HEK293 (cell line): ENCODE measurements at regions not wholly inside any gene's neighbourhood (a gene's known extent, or its start where the extent isn't known, plus 50 kb on each side); places are given as distances from the start of the nearest gene placed in this dataset.

Experiments used
- CTCF ChIA-PET: fragments of 350-600 bp; formaldehyde crosslinking; extraction: SDS; loops from one replicate; lab custom pipeline; 2021; ENCODE audit warnings: antibody characterized with exemption; lab: Yijun Ruan, JAX
- POLR2A ChIA-PET: fragments of 300-600 bp; formaldehyde crosslinking; extraction: SDS; loops from one replicate; lab custom pipeline; 2020; ENCODE audit warnings: antibody characterized with exemption, inconsistent platforms; lab: Yijun Ruan, JAX
- H3K27ac ChIP-seq: fragments of 200-500 bp; sonication (Bioruptor generic); 2 replicates; pipeline ENCODE4 v1.5.1; 2014; ENCODE audit warnings: low read depth, low read length, control low read depth, inconsistent platforms; ENCODE audit errors: extremely low read depth
- H3K36me3 ChIP-seq, 2 experiments: fragments of 200-500 bp in 1 of 2; sonication (Bioruptor generic) in 1 of 2; 1 replicate in 1 of 2; 2 replicates in 1 of 2; pipeline ENCODE4 v1.5.1; 2014 to 2017; ENCODE audit warnings: inconsistent platforms in 2 of 2, low read length in 2 of 2; ENCODE audit not compliant: control insufficient read depth in 2 of 2, insufficient read depth in 1 of 2
- H3K4me1 ChIP-seq: fragments of 200-500 bp; sonication (Bioruptor generic); 2 replicates; pipeline ENCODE4 v1.5.1; 2014; ENCODE audit warnings: mild to moderate bottlenecking, low read length, inconsistent platforms; ENCODE audit not compliant: control insufficient read depth, insufficient read depth
- H3K4me3 ChIP-seq: 2 replicates; pipeline ENCODE4 v1.5.1; 2011; ENCODE audit warnings: low read depth, mild to moderate bottlenecking, control low read depth, low read length, moderate library complexity
- H3K9me3 ChIP-seq: fragments of 200-500 bp; sonication (Bioruptor generic); 2 replicates; pipeline ENCODE4 v1.5.1; 2014; ENCODE audit warnings: low read depth, low read length, inconsistent platforms; ENCODE audit not compliant: control insufficient read depth, insufficient read depth
- ATF2 ChIP-seq: fragments of 450-650 bp; formaldehyde crosslinking; IDR thresholded peaks from 2 replicates; pipeline ENCODE4 v1.5.1; 2016; ENCODE audit warnings: missing biosample characterization, missing genetic modification characterization, low read depth
- FEZF1 ChIP-seq: fragments of 450-650 bp; formaldehyde crosslinking; IDR thresholded peaks from 2 replicates; pipeline ENCODE4 v1.5.1; 2016; ENCODE audit warnings: missing biosample characterization, missing genetic modification characterization
- GLIS2 ChIP-seq: fragments of 450-650 bp; formaldehyde crosslinking; IDR thresholded peaks from 2 replicates; pipeline ENCODE4 v1.5.1; 2016; ENCODE audit warnings: missing biosample characterization, missing genetic modification characterization
- PRDM4 ChIP-seq: fragments of 450-650 bp; formaldehyde crosslinking; IDR thresholded peaks from 2 replicates; pipeline ENCODE4 v1.5.1; 2017; ENCODE audit warnings: missing biosample characterization, missing genetic modification characterization
- SCRT1 ChIP-seq: fragments of 450-650 bp; formaldehyde crosslinking; IDR thresholded peaks from 2 replicates; pipeline ENCODE4 v1.5.1; 2016; ENCODE audit warnings: missing biosample characterization, missing genetic modification characterization, borderline replicate concordance
- SP3 ChIP-seq: fragments of 450-650 bp; formaldehyde crosslinking; IDR thresholded peaks from 2 replicates; pipeline ENCODE4 v1.5.1; 2016; ENCODE audit warnings: missing biosample characterization, missing genetic modification characterization
- TCF7L2 ChIP-seq: IDR thresholded peaks from 2 replicates; pipeline ENCODE4 v1.6.1; 2011; ENCODE audit warnings: low read depth, mild to moderate bottlenecking, inconsistent platforms, low read length, moderate library complexity, borderline replicate concordance
- TRIM28 ChIP-seq: IDR thresholded peaks from 2 replicates; pipeline ENCODE4 v1.6.1; 2011; ENCODE audit warnings: low read length, control low read depth, borderline replicate concordance
- WT1 ChIP-seq: fragments of 450-650 bp; formaldehyde crosslinking; IDR thresholded peaks from 2 replicates; pipeline ENCODE4 v1.5.1; 2016; ENCODE audit warnings: missing biosample characterization, missing genetic modification characterization
- ZBTB44 ChIP-seq: fragments of 450-650 bp; IDR thresholded peaks from 2 replicates; pipeline ENCODE4 v1.5.1; 2018; ENCODE audit warnings: missing biosample characterization, mild to moderate bottlenecking, missing genetic modification characterization
- ZNF114 ChIP-seq: fragments of 450-650 bp; formaldehyde crosslinking; IDR thresholded peaks from 2 replicates; pipeline ENCODE4 v1.5.0; 2017; ENCODE audit warnings: missing biosample characterization, missing genetic modification characterization
- ZNF18 ChIP-seq: fragments of 450-650 bp; formaldehyde crosslinking; IDR thresholded peaks from 2 replicates; pipeline ENCODE4 v1.5.1; 2016; ENCODE audit warnings: missing biosample characterization, missing genetic modification characterization
- ZNF214 ChIP-seq: fragments of 450-650 bp; formaldehyde crosslinking; IDR thresholded peaks from 2 replicates; pipeline ENCODE4 v1.5.1; 2017; ENCODE audit warnings: missing biosample characterization, mild to moderate bottlenecking, missing genetic modification characterization, borderline replicate concordance
- ZNF24 ChIP-seq: fragments of 450-650 bp; formaldehyde crosslinking; IDR thresholded peaks from 2 replicates; pipeline ENCODE4 v1.5.1; 2016; ENCODE audit warnings: missing biosample characterization, missing genetic modification characterization
- ZNF335 ChIP-seq: fragments of 450-650 bp; formaldehyde crosslinking; conservative IDR thresholded peaks from 2 replicates; pipeline ENCODE4 v1.5.1; 2016; ENCODE audit warnings: missing biosample characterization, missing genetic modification characterization
- ZNF366 ChIP-seq: fragments of 450-650 bp; formaldehyde crosslinking; conservative IDR thresholded peaks from 2 replicates; pipeline ENCODE4 v1.5.1; 2016; ENCODE audit warnings: missing biosample characterization, missing genetic modification characterization
- ZNF521 ChIP-seq: fragments of 450-650 bp; formaldehyde crosslinking; IDR thresholded peaks from 2 replicates; pipeline ENCODE4 v1.5.1; 2017; ENCODE audit warnings: missing biosample characterization, mild to moderate bottlenecking, missing genetic modification characterization
- ZNF530 ChIP-seq: fragments of 450-650 bp; formaldehyde crosslinking; IDR thresholded peaks from 2 replicates; pipeline ENCODE4 v1.5.1; 2016; ENCODE audit warnings: low read depth, missing biosample characterization, missing genetic modification characterization
- ZNF629 ChIP-seq: fragments of 450-650 bp; formaldehyde crosslinking; IDR thresholded peaks from 2 replicates; pipeline ENCODE4 v1.5.1; 2017; ENCODE audit warnings: missing biosample characterization, missing genetic modification characterization
- ZNF777 ChIP-seq: fragments of 450-650 bp; formaldehyde crosslinking; IDR thresholded peaks from 2 replicates; pipeline ENCODE4 v1.5.1; 2017; ENCODE audit warnings: missing biosample characterization, missing genetic modification characterization, borderline replicate concordance
- ZNF843 ChIP-seq: fragments of 450-650 bp; formaldehyde crosslinking; IDR thresholded peaks from 2 replicates; pipeline ENCODE4 v1.5.1; 2016; ENCODE audit warnings: missing biosample characterization, missing genetic modification characterization
- TF ChIP-seq, protein P1 (sequence below): fragments of 450-650 bp; formaldehyde crosslinking; IDR thresholded peaks from 2 replicates; pipeline ENCODE4 v1.5.1; 2017; ENCODE audit warnings: missing biosample characterization, missing genetic modification characterization

DNA sequence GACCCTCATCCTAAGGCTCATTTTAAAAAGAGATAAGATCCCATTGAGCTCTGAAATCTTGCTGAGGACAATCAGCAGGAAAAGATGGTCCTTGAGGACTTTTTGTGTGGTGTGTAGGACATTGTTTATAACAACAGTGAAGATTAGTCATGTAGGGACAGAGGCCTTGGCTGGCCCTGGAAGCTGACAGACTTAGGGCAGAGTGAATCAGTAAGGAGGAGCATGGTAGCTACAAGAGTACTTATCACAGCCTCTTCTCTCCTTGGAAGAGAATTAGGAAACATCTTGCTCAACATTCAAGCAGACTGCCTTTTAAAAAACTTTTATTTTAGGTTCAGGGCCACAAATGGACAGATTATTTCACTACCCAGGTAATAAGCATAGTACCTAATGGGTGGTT, 665.9 kb upstream of the SALL1 start:
- peaks cover 5% of the 10 kb centered on the region; the same call in 1 of the 2 replicates for H3K4me1 ChIP-seq
- H3K4me3 ChIP-seq: no peak overlapping the region
- no peaks in the 10 kb centered on the region for H3K9me3 ChIP-seq
- ChIA-PET POLR2A (no interaction called here), CTCF (interaction anchor here (1.0 to 5.8 kb wide), 2 partner anchors 154 to 165 kb away, joined by 3 to 41 read pairs; no protein-coding TSS in a partner anchor)
- no peak overlapping the region for H3K27ac ChIP-seq
- H3K36me3 ChIP-seq: no peaks in the 10 kb centered on the region
- no peak for TF ChIP-seq WT1 (tag by site-specific recombination)
- TF ChIP-seq ZNF366 (tag by site-specific recombination): no peak
- TF ChIP-seq ZNF530: no peak
- TF ChIP-seq FEZF1: no peak
- TF ChIP-seq ZNF18 (tag by site-specific recombination): no peak
- TF ChIP-seq ZNF521 (tag by site-specific recombination): no peak
- no peak for TF ChIP-seq GLIS2 (tag by site-specific recombination)
- TF ChIP-seq ZNF777 (tag by site-specific recombination): no peak
- TF ChIP-seq SP3 (tag by site-specific recombination): no peak
- no peak for TF ChIP-seq ZNF214
- TF ChIP-seq, all 188 proteins: peak for 0

GRCh38 chr16:51815523-51815922, 664.5 kb upstream of the SALL1 start:
- no peak overlapping the region for H3K27ac ChIP-seq
- no peaks in the 10 kb centered on the region for H3K36me3 ChIP-seq
- POLR2A ChIA-PET: no interaction called here
- TF ChIP-seq ATF2 (tag by site-specific recombination): 0 out of 2 replicates have a peak, but pooled peaks have one; percentile 19
- no peak for TF ChIP-seq ZNF114 (tag by site-specific recombination)
- TF ChIP-seq ZNF24 (tag by site-specific recombination): no peak
- TF ChIP-seq TCF7L2: peak; percentile 83; the same call in 1 of the 2 replicates
- no peak for TF ChIP-seq PRDM4 (tag by site-specific recombination)
- peak; percentile 29; the same call in 1 of the 2 replicates for TF ChIP-seq FEZF1
- no peak for TF ChIP-seq SCRT1 (tag by site-specific recombination)
- peak; percentile 71 for TF ChIP-seq ZNF843 (tag by site-specific recombination)
- peak; percentile 39; the same call in 1 of the 2 replicates for TF ChIP-seq ZNF335 (tag by site-specific recombination)
- 0 out of 2 replicates have a peak, but pooled peaks have one; percentile 24 for TF ChIP-seq TRIM28
- peak; percentile 38; the same call in 1 of the 2 replicates for TF ChIP-seq ZNF366 (tag by site-specific recombination)
- peak; percentile 40 for TF ChIP-seq ZNF629 (tag by site-specific recombination)
- TF ChIP-seq, protein P1, sequence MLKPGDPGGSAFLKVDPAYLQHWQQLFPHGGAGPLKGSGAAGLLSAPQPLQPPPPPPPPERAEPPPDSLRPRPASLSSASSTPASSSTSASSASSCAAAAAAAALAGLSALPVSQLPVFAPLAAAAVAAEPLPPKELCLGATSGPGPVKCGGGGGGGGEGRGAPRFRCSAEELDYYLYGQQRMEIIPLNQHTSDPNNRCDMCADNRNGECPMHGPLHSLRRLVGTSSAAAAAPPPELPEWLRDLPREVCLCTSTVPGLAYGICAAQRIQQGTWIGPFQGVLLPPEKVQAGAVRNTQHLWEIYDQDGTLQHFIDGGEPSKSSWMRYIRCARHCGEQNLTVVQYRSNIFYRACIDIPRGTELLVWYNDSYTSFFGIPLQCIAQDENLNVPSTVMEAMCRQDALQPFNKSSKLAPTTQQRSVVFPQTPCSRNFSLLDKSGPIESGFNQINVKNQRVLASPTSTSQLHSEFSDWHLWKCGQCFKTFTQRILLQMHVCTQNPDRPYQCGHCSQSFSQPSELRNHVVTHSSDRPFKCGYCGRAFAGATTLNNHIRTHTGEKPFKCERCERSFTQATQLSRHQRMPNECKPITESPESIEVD: peak; percentile 76
- TF ChIP-seq ZBTB44 (tag by site-specific recombination): 0 out of 2 replicates have a peak, but pooled peaks have one; percentile 22
- no peaks in the 10 kb centered on the region for H3K9me3 ChIP-seq
- CTCF ChIA-PET: interaction anchor here (1.0 kb wide), 1 partner anchor 155 kb away, joined by 3 read pairs; no protein-coding TSS in a partner anchor
- H3K4me1 ChIP-seq: peaks cover 5% of the 10 kb centered on the region; the same call in 1 of the 2 replicates
- H3K4me3 ChIP-seq: no peak overlapping the region
